ENCODE measurements at regions not wholly inside any gene's neighbourhood (a gene's known extent, or its start where the extent isn't known, plus 50 kb on each side); places are given as distances from the start of the nearest gene placed in this dataset.

- DNase-seq (ENCODE audit: low read depth) = no peak
- no peak for TF ChIP-seq CTCF (conservative IDR thresholded peaks at IDR 0.05; ENCODE audit: low read depth, low read length)
- no peak overlapping the region for H3K4me3 ChIP-seq (ENCODE audit: low read length)
These were observed 159.5 kb upstream of the NRP1 start for GRCh38 chr10:33493978-33494377.

- TF ChIP-seq CTCF (conservative IDR thresholded peaks at IDR 0.05; ENCODE audit: low read depth, low read length) = no peak
- no peak overlapping the region for H3K4me3 ChIP-seq (ENCODE audit: low read length)
- DNase-seq (ENCODE audit: low read depth) = no peak
These were observed 159.0 kb upstream of the NRP1 start for GRCh38 chr10:33493497-33493896.

GRCh38 chr10:33492701-33493345, 158.4 kb upstream of the NRP1 start:
- no peak for DNase-seq (ENCODE audit: low read depth)
- TF ChIP-seq CTCF (conservative IDR thresholded peaks at IDR 0.05; ENCODE audit: low read depth, low read length) = no peak

GRCh38 chr10:33489501-33490176, 155.2 kb upstream of the NRP1 start:
- TF ChIP-seq CTCF (conservative IDR thresholded peaks at IDR 0.05; ENCODE audit: low read depth, low read length) = no peak
- no peak for DNase-seq (ENCODE audit: low read depth)
- H3K4me3 ChIP-seq (ENCODE audit: low read length) = no peak overlapping the region

More at GRCh38 chr10:33492701-33493345, 158.4 kb upstream of the NRP1 start:
- no peak overlapping the region for H3K4me3 ChIP-seq (ENCODE audit: low read length)

- TF ChIP-seq CTCF (conservative IDR thresholded peaks at IDR 0.05; ENCODE audit: low read depth, low read length) = no peak
- no peak overlapping the region for H3K4me3 ChIP-seq (ENCODE audit: low read length)
- DNase-seq (ENCODE audit: low read depth) = no peak
These were observed 152.7 kb upstream of the NRP1 start for GRCh38 chr10:33487014-33487776.

GRCh38 chr10:33485276-33485675, 150.8 kb upstream of the NRP1 start:
- no peak for DNase-seq (ENCODE audit: low read depth)
- no peak overlapping the region for H3K4me3 ChIP-seq (ENCODE audit: low read length)
- TF ChIP-seq CTCF (conservative IDR thresholded peaks at IDR 0.05; ENCODE audit: low read depth, low read length) = no peak
